C4-2B (cell line): ENCODE measurements at regions not wholly inside any gene's neighbourhood (a gene's known extent, or its start where the extent isn't known, plus 50 kb on each side); places are given as distances from the start of the nearest gene placed in this dataset.

Source experiments
- ZFX ChIP-seq: fragments of 450-650 bp; IDR thresholded peaks from 2 replicates; pipeline ENCODE4 v1.6.1; 2017
- TF ChIP-seq, protein P1 (sequence below): fragments of 450-650 bp; conservative IDR thresholded peaks from 2 replicates; pipeline ENCODE4 v1.5.1; 2017; ENCODE audit warnings: mild to moderate bottlenecking

DNA sequence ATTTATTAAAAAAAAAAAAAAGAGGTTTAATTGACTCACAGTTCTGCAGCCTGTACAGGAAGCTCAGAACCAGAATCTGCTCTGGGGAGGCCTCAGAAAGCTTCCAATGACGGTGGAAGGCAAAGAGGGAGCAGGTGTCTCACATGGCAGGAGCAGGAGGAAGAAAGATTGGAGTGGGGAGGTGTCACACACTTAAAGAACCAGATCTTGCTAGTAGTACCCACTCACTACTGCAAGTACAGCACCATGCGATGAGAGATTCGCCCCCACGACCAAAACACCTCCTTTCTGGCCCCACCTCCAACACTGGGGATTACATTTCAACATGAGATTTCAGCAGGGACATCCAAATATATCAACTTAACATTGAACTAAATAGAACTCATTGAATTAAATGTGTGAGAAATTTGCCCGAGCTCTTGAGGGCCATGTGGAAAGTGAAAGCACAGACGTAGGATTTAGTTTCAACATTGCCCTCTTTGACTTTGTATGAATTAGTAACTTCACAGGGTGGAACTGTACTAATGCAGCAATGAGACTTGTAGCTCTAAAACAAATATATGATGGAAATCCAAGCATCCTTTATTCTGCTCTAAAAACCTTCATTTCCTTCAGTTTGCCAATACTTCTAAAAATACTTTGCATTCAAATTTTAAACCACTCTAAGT, 628.2 kb downstream of the FAM181B start:
- TF ChIP-seq, protein P1, sequence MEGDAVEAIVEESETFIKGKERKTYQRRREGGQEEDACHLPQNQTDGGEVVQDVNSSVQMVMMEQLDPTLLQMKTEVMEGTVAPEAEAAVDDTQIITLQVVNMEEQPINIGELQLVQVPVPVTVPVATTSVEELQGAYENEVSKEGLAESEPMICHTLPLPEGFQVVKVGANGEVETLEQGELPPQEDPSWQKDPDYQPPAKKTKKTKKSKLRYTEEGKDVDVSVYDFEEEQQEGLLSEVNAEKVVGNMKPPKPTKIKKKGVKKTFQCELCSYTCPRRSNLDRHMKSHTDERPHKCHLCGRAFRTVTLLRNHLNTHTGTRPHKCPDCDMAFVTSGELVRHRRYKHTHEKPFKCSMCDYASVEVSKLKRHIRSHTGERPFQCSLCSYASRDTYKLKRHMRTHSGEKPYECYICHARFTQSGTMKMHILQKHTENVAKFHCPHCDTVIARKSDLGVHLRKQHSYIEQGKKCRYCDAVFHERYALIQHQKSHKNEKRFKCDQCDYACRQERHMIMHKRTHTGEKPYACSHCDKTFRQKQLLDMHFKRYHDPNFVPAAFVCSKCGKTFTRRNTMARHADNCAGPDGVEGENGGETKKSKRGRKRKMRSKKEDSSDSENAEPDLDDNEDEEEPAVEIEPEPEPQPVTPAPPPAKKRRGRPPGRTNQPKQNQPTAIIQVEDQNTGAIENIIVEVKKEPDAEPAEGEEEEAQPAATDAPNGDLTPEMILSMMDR: no peak
- TF ChIP-seq ZFX: no peak
